Activated T-cell treated with anti-CD3 and anti-CD28 coated beads, Interleukin-2, amount 50 U/mL, for 4 hours (primary cell): ENCODE measurements at regions not wholly inside any gene's neighbourhood (a gene's known extent, or its start where the extent isn't known, plus 50 kb on each side); places are given as distances from the start of the nearest gene placed in this dataset.

ENCODE experiments used
- ATAC-seq, 2 donors: fragments of 200-7000 bp; cut with Tn5 transposase; one replicate each; pipeline ENCODE4 v1.10.0; 2021
- DNase-seq: peaks from one replicate; pipeline ENCODE4 v3.0.0-alpha.2; 2020
- H3K27me3 Mint-ChIP-seq: one replicate; pipeline ENCODE4 v1.8.0; 2021; ENCODE audit warnings: low read depth, mixed read lengths
- H3K36me3 Mint-ChIP-seq: one replicate; pipeline ENCODE4 v1.8.0; 2022; ENCODE audit warnings: mixed read lengths; ENCODE audit not compliant: insufficient read depth
- H3K4me1 Mint-ChIP-seq: one replicate; pipeline ENCODE4 v1.8.0; 2021; ENCODE audit warnings: low read depth, mixed read lengths
- H3K4me3 Mint-ChIP-seq: one replicate; pipeline ENCODE4 v1.8.0; 2021; ENCODE audit warnings: mild to moderate bottlenecking, moderate library complexity, mixed read lengths
- H3K9me3 Mint-ChIP-seq: one replicate; pipeline ENCODE4 v1.8.0; 2021; ENCODE audit warnings: mixed read lengths

DNA sequence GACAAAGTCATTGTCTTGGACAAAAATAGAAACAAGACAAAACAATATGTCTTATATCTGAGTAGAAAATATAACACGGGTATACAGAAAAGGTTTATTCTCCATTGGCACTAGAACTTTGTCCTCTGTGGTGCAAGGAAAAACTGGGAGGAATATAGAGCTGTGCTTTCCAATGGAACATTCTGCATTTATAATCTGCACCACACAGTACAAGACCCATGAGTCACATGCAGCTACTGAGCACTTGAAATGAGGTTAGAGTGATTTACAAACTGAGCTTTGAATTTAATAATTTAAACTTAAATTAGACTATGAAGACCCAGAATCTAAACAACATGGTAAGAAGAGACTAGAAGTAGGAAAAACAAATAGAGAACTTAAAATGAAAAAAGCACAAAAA lies 86.1 kb downstream of the RAP2A start:
- no peak for DNase-seq
- Mint-ChIP-seq H3K36me3 (no peaks in the 10 kb centered on the region), H3K4me3 (no peak overlapping the region), H3K4me1 (no peaks in the 10 kb centered on the region), H3K9me3 (no peaks in the 10 kb centered on the region), H3K27me3 (peaks cover 2% of the 10 kb centered on the region)
- ATAC-seq = no peak

DNA sequence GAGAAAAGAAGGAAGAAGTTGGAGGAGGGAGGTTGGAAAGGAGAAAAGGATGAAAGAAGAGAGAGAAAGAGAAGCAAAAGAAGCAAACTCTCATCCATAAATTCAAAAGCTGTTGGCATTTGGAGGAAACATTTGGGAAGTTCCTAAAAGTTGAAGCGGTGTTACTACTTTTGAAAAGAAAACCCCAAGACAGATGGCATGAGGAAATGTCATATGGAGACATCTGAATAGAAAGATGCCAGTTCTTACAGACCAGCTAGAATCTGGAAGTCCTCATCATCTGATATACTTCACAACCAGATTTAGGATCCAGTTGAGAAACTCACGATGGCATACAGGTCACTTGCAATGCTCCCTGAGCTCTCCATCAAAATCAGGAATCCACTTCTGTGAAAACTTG lies 86.9 kb downstream of the RAP2A start:
- no peaks in the 10 kb centered on the region for H3K36me3 Mint-ChIP-seq
- H3K9me3 Mint-ChIP-seq = no peaks in the 10 kb centered on the region

DNA sequence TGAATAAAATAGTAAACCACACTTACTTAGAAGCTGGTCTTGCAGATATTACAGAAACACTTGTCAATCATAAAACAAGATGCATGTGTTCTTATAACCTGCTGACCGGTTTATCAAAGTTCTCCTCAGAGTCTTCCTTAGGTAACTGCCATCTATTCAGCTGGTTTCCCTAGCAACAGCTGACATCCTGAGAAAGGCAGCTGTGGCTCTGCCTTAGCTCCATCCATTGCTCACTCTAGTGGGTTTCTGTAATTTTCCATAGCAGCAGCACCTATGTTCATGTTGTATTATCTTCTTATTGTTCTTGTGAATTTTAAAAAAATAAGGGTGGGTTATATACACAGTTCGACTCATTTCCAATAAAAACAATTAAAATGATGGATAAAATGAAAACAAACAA lies 87.8 kb downstream of the RAP2A start:
- Mint-ChIP-seq H3K36me3 (no peaks in the 10 kb centered on the region), H3K4me1 (no peaks in the 10 kb centered on the region), H3K27me3 (peaks cover 2% of the 10 kb centered on the region), H3K4me3 (no peak overlapping the region), H3K9me3 (no peaks in the 10 kb centered on the region)
- ATAC-seq (no peak), DNase-seq (no peak)

More for the DNA sequence above, 86.9 kb downstream of the RAP2A start:
- Mint-ChIP-seq H3K4me3 (no peak overlapping the region), H3K27me3 (peaks cover 2% of the 10 kb centered on the region), H3K4me1 (no peaks in the 10 kb centered on the region)
- DNase-seq (no peak), ATAC-seq (no peak)

GRCh38 chr13:97522243-97522642 lies 88.3 kb downstream of the RAP2A start:
- Mint-ChIP-seq H3K27me3 (peaks cover 2% of the 10 kb centered on the region), H3K4me3 (no peak overlapping the region), H3K36me3 (no peaks in the 10 kb centered on the region), H3K9me3 (no peaks in the 10 kb centered on the region), H3K4me1 (no peaks in the 10 kb centered on the region)
- DNase-seq (no peak), ATAC-seq (no peak)

GRCh38 chr13:97526556-97526955 lies 92.6 kb downstream of the RAP2A start:
- H3K36me3 Mint-ChIP-seq = no peaks in the 10 kb centered on the region
- H3K4me1 Mint-ChIP-seq = no peaks in the 10 kb centered on the region
- no peak overlapping the region for H3K4me3 Mint-ChIP-seq
- H3K27me3 Mint-ChIP-seq = peaks cover under 1% of the 10 kb centered on the region
- no peak for DNase-seq
- ATAC-seq = no peak
- H3K9me3 Mint-ChIP-seq = no peaks in the 10 kb centered on the region

- DNase-seq (no peak), ATAC-seq (no peak)
- Mint-ChIP-seq H3K4me1 (no peaks in the 10 kb centered on the region), H3K27me3 (peaks cover 5% of the 10 kb centered on the region), H3K4me3 (no peak overlapping the region), H3K36me3 (no peaks in the 10 kb centered on the region), H3K9me3 (no peaks in the 10 kb centered on the region)
Observed at GRCh38 chr13:97528518-97528917, 94.5 kb downstream of the RAP2A start.

- Mint-ChIP-seq H3K4me3 (no peak overlapping the region), H3K27me3 (peaks cover 5% of the 10 kb centered on the region), H3K36me3 (no peaks in the 10 kb centered on the region), H3K4me1 (no peaks in the 10 kb centered on the region), H3K9me3 (no peaks in the 10 kb centered on the region)
- DNase-seq = no peak
- no peak for ATAC-seq
Observed at GRCh38 chr13:97534540-97534939, 100.6 kb downstream of the RAP2A start.

DNA sequence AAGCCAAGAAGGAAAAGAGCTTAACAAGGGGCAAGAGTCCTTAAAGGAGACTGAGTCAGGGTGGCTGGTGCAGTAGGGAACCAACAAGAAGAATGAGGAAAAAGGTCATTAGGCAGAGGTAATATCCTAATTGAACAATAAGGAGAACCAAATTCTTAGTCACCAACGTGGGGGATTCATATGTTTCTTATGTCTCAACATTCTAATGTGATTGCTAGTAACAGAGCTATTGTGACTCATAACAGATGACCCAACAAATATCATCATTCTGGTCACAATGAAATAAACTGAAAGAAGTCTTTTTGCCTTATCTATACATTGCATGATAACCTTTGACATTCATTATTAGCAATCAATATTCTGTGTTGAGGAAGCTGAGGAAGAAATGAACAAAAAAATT lies 101.6 kb downstream of the RAP2A start:
- no peak for DNase-seq
- Mint-ChIP-seq H3K36me3 (no peaks in the 10 kb centered on the region), H3K4me3 (no peak overlapping the region), H3K27me3 (peaks cover 5% of the 10 kb centered on the region), H3K9me3 (no peaks in the 10 kb centered on the region), H3K4me1 (no peaks in the 10 kb centered on the region)
- ATAC-seq = no peak

DNA sequence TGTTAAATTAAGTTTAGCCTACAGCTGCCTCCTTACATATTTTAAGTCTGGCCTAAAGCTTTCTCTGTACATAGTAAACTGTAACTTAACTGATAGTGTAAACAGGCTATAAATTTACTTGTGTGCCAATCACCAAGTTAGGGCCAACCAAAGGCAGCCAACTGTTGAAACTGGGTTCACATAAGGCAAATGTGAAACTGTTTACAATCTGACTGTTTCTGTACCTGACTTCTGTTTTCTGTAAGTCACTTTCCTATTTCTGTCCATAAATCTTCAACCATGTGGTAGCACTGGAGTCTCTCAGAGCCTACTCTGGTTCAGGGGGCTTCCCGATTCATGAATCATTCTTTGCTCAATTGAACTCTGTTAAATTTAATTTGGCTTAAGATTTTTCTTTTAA lies 103.1 kb downstream of the RAP2A start:
- H3K27me3 Mint-ChIP-seq = peaks cover 3% of the 10 kb centered on the region
- H3K4me1 Mint-ChIP-seq = no peaks in the 10 kb centered on the region
- H3K9me3 Mint-ChIP-seq = no peaks in the 10 kb centered on the region
- ATAC-seq (peak; percentile 38 to 48), DNase-seq (no peak)
- no peaks in the 10 kb centered on the region for H3K36me3 Mint-ChIP-seq
- H3K4me3 Mint-ChIP-seq = no peak overlapping the region

DNA sequence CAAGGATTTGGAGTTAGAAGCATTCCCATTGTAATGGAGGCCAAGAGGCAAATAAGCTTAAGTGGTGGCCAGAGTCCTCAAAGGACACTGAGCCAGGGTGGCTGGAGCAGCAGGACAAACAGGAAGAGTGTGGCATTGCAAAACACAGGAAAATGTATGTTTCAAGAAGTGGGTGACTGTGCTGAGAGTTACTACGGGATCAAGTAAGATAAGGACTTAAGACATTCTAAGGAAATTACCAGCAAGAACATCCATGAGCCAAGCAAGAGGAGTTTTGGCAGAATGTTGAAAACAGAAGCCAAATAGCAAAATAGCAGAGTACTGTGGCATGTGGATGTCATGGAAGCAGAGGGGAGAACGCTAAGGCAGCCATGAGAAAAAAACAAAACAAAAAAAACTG lies 104.2 kb downstream of the RAP2A start:
- H3K36me3 Mint-ChIP-seq = no peaks in the 10 kb centered on the region
- DNase-seq = no peak
- no peak overlapping the region for H3K4me3 Mint-ChIP-seq
- no peak for ATAC-seq
- H3K9me3 Mint-ChIP-seq = no peaks in the 10 kb centered on the region
- H3K4me1 Mint-ChIP-seq = no peaks in the 10 kb centered on the region
- H3K27me3 Mint-ChIP-seq = peaks cover 3% of the 10 kb centered on the region

- DNase-seq = no peak
- ATAC-seq = peak; percentile 71 to 83
- no peaks in the 10 kb centered on the region for H3K36me3 Mint-ChIP-seq
- H3K4me1 Mint-ChIP-seq = no peaks in the 10 kb centered on the region
- H3K4me3 Mint-ChIP-seq = no peak overlapping the region
- H3K27me3 Mint-ChIP-seq = peaks cover 3% of the 10 kb centered on the region
- H3K9me3 Mint-ChIP-seq = no peaks in the 10 kb centered on the region
Observed at GRCh38 chr13:97539651-97540610, 106.0 kb downstream of the RAP2A start.

DNA sequence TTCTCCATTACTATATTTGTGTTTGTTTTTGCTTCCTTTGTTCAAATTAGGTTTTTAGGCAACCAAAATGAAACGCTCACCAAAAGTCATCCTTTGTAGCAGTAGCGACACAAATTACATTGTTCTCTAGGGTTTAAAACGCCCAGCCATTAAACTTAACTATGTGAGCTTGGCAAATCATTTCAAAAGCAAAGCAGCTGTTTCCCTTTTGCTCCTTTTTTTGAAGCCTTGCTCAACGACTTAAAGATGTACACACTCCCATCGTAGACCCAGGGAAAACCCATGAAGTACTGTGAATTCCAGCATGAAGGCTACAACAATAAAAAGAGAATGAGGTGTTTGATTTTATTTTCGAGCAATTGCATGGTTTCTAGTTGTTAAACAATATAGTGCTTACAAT lies 106.7 kb downstream of the RAP2A start:
- DNase-seq (no peak), ATAC-seq (no peak)
- H3K9me3 Mint-ChIP-seq = no peaks in the 10 kb centered on the region
- H3K27me3 Mint-ChIP-seq = peaks cover 3% of the 10 kb centered on the region
- no peaks in the 10 kb centered on the region for H3K36me3 Mint-ChIP-seq
- H3K4me1 Mint-ChIP-seq = no peaks in the 10 kb centered on the region
- H3K4me3 Mint-ChIP-seq = no peak overlapping the region

- ATAC-seq (no peak), DNase-seq (no peak)
- Mint-ChIP-seq H3K36me3 (no peaks in the 10 kb centered on the region), H3K9me3 (no peaks in the 10 kb centered on the region), H3K4me3 (no peak overlapping the region), H3K4me1 (no peaks in the 10 kb centered on the region), H3K27me3 (peaks cover 5% of the 10 kb centered on the region)
Observed at GRCh38 chr13:97542102-97542685, 108.2 kb downstream of the RAP2A start.

GRCh38 chr13:97544031-97544765 lies 110.2 kb downstream of the RAP2A start:
- Mint-ChIP-seq H3K4me1 (no peaks in the 10 kb centered on the region), H3K36me3 (no peaks in the 10 kb centered on the region), H3K4me3 (no peak overlapping the region), H3K27me3 (peaks cover 5% of the 10 kb centered on the region), H3K9me3 (no peaks in the 10 kb centered on the region)
- no peak for DNase-seq
- ATAC-seq = no peak
